Midbrain (tissue), 1 donor: ENCODE measurements at regions not wholly inside any gene's neighbourhood (a gene's known extent, or its start where the extent isn't known, plus 50 kb on each side); places are given as distances from the start of the nearest gene placed in this dataset.
A peak's percentile ranks its signal among the peaks of the same experiment; 100 is the strongest.

Experiments
- DNase-seq: peaks from one replicate; lab custom pipeline; 2025; lab: John Stamatoyannopoulos, UW

DNA sequence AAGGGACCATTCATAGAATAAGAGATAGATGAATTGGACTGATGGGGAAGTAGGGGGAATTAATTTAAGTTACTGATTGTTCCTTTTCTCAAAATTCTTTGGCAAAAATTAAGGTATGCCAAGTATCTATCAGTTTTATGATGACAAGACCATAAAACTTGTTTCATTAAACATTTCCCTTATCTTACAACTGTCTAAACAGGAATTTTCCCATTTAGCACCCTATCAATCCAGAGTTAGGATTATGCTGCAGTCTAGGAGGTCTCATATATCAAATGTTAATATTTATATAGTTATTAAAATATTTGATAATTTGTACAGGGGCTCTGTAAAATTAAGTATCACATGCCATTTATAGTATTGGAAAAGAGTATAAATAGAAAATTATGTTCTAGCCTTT, 51.5 kb upstream of the ARID1B start:
- no peak for DNase-seq

DNA sequence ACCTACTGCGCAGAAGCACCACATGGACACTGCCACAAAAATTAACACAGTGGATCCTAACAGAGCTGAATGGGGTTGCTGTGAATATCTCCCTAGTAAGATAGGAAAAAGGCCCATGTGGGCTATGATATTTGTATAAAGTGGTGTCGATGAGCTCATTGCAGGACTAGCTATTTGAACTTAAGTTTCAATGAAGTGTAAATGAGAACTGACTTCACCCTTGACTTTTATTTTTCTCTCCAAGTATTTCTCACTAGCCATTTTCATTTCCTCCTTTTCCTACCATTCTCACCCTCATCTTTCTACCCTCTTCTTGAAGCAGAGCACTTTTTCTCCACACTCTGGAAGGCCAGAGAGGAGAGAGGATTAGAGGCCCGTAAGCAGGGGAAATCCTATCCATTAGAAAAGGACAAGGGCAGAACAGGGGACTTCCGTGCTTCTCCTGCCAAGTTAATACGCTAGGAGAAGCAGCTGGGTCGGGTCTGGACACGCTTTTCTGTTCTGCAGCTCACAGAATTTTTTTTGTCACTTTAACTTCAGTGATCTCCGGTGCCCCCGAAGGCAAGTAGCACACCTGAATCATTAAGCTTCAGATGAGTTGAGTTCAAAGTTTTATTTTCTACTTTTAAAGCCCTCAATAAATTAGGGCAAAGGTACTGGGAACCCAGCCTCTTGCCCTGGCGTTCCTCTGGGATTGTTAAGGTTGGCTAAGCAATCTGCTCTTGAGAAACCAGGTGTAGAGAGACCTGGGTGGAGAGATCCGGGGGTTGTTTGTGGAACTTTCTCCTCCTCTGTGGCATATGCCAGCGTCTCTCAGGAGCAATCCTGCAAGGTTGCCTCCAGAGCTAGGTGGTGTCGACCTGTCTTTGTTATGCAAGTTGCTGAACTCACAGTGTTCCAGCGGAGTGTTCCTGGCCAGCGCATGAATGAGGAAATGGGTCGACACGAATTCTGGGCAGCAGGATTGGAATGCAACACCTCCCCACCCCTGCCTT, 56.2 kb upstream of the ARID1B start:
- peak; percentile 5 for DNase-seq

DNA sequence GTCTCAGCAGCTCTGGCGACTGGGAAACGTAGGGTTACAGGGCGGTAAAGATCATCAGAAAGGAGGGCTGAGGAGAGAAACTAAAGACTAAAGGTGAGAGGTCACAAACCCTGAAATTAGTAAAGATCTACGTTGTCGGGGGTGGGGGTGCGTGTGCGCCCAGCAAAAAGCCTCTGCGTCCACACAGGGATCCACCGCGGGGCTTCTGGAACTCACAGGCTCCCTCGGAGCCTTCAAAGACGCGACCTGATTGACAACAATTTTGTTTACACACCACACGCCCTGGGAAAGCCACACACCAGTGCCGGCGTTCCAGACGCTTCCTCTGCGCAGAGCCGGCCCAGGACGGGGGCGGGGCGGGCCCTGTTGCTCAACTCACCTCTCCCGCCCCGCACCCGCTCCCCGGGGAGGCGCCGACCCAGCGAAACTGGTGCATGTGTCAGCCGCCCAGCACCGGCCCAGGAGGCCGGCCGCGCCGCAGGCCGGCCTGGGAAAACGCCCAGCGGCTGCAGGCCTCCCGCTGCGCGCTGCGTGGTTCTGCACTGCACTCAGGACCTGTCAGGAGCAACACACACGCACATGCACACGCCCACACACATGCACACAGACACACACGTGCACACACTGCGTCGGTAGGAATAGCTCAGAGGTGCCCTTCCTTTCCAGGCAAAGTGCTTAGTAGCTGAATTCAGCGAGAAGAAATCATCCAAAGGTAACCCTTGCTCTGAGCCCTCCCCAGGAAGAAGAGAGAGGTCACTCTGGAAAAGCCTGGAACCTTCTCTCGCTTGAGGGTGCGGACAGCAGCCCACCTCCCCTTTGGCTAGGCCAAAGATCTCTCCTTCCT, 57.2 kb upstream of the ARID1B start:
- peak; percentile 63 for DNase-seq

DNA sequence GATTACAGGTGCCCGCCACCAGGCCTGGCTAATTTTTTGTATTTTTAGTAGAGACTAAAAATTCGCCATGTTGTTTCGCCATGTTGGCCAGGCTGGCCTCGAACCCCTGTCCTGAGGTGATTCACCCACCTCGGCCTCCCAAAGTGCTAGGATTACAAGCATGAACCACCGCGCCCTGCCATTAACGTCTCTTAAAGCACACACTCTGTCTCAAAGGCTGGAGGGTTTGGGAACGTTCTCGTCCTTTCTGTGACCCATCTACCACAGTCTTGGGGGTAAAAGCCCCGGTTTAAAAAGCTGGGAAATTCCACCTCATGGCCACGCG, 57.8 kb upstream of the ARID1B start:
- DNase-seq: no peak

DNA sequence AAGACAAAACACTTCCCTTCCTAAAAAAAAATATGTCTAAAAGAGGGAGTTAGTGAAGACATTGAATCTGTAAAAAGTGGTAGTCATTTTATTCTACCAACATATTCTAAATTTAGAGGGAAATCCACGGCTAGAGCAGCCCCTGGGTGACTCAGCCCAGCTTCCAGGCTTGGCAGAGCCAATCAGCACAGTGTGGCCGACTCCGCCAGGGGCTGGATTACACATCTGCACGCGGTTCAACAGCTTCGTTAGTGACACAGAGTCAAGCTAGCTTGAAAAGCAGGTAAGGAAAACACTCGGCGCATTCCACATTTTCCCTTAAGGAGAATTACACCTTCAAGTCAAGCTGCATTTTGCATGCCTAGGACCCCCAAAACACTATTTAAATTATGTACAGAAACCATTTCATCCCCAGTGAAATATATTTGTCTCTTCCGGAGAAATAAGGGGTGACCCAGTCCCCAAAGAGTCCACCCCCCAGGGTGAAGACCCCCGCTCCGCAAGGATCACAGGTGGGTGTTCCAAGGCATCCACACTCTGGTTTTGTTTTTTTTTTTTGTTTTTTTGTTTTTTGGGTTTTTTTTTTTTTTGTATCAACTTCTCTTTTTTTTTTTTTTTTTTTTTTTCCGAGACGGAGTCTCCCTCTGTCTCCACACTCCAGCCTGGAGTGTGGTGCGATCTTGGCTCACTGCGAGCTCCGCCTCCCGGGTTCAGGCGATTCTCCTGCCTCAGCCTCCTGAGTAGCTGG, 58.4 kb upstream of the ARID1B start:
- DNase-seq: no peak

DNA sequence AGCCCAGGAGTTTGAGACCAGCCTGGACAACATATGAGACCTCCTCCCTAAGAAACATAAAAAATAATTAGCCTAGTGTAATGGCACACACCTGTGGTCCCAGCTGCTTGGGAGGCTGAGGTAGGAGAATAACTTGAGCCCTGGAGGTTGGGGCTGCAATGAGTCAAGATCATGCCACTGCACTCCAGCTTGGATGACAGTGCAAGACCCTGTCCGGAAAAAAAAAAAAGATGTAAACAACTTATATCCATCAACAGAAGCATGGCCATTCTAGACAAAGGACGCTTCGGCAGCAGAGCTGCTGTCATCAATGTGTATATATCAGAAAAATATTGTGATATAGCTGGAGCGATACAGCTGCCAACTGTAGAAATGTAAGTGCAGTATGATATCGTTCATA, 59.6 kb upstream of the ARID1B start:
- no peak for DNase-seq

DNA sequence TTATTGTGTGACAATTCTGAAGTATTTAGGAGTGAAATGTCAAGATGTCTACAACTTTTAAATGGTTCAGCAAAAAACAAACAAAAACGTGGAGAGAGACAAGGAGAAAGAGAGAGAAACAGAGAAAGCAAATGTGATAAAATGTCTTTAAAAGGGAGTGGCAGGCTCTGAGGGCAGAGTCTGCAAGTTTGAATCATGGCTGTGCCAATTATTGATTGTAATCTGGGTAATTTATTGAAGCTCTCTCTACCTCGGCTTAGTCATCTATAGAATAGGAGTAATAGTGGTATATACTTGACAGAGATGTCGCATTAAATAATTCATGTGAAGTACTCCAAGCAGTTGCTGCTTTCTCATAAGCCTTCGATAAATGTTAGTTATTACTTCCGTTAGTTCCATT, 61.3 kb upstream of the ARID1B start:
- no peak for DNase-seq

DNA sequence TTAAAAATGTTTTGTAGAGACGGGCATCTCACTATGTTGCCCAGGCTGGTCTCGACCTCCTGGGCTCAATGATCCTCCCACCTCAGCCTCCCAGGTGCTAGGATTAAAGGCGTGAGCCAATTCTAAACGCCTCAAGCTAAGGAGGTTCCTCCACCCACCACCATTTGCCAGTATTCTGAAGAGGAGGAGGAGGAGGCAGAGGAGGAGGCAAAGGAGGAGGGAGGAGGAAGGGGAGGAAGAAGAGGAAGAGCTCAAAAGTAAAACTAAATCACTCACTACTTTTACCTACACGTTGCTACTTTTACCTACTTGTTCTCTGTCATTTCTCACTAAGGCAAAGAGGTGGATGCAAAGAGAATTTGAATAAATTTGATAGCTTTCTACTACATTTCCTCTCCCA, 63.6 kb upstream of the ARID1B start:
- DNase-seq: no peak

DNA sequence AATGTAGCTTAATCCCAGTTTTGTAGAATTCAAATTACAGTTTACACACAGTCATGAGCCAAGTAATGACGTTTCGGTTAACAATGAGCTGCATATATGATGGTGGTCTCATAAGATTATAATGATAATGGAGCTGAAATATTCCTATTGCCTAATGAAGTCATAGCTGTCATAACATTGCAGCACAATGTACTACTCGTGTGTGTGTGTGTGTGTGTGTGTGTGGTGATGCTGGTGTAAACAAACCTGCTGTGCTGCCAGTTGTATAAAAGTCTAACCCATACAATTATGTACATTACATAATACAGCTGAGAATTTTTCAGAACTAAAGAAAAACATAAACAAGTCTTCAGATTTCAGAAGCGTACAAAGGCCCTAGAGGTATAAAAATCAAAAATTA, 66.7 kb upstream of the ARID1B start:
- no peak for DNase-seq

DNA sequence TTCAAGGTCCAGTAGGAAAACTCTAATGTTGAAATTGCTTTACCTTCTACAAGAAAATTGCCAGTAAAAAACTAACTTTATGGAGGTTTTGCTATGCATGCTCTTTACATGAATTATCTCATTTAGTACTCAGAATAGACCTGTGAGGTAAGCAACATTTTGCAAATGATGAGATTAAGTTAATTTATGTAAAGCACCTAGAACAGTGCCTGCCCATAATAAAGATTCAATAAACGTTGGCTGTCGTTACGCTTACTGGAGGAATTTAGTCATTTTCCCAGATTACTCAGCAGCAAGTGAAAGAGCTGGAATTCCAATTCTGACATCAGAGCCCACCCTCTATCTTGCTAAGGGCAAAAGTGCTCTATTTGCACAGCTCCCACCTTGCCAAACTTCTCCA, 69.4 kb upstream of the ARID1B start:
- DNase-seq: no peak

DNA sequence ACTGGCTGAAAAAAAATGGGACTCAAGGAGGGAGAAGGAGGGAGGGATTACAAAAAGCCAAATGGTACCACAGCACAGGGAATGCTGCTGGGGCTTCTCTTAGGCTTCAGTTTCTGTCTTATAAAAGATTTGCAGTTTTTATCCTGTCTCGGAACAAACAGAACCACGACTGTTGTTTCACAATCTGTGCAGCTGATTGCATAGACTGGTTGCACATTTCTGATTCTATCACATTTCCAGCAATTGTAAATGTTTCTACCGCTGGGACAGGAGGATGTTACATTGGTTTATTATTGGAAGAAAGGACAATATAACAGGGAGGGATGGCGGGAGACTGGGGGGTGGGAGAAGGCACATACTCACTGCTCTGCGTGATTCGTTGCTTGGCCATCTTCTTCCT, 73.5 kb upstream of the ARID1B start:
- no peak for DNase-seq

DNA sequence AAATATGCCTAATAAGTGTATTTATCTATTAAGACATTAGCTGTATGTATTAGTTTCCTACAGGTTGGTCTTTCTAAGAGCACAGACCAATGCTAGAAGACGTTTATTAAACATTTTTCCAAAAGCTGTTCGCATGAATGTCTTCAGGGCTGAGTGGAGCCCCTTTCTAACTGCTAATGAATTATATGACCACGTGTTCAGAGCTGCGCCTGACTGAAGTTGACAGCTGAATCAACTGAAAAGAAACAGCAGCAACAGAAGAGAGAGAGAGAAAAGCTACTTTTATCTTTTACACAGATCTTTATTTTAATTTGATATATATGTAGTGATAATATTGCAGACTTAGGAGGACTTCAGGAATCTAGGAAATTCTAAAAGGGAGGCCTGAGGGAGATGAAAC, 75.2 kb upstream of the ARID1B start:
- no peak for DNase-seq

DNA sequence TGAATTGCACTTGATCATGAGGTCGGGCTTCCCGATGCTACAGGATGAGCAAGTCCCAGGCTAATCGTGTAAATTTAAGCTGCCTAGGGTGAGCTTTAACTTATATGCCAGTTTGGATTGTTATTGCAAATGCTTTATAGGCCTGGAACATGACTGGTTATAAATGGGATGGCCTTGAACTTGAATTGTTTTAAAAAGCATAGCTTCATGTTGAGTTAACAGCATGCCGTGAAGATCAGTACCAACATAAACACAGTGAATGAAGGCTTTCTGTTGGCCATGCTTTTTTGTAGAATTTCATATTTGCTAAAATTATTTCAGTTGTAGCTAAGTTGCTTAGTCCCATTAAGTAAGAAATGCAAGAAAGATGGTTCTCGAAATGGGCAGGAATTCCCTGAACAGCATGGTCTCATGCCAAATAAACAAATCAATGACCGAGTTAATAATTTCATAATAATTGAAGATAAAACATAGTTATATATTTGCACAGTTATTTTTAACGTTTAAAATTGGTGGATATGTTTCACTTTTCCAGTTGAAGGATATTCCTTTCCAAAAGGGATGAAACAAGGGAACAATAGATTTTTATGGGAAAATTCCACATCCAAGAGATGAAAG, 76.6 kb upstream of the ARID1B start:
- no peak for DNase-seq

DNA sequence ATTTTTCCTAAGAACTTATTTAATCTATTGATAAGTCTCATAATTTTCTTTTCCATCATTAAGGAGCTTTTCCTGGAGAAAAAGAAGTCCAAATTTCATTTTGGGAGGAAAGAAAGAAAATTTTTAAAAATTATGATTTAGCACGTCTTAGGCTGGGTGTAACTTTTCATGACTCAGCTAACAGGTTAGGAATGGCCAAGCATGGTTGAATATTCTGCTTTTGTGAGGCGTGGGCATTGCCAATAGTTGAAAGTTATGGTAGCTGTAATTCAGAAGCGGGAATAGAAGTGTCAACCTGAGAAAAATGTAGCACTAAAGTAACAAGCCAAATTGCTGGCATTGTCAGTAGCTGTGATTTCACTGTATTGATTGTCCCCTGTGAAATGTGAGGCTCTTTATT, 77.2 kb upstream of the ARID1B start:
- DNase-seq: no peak

DNA sequence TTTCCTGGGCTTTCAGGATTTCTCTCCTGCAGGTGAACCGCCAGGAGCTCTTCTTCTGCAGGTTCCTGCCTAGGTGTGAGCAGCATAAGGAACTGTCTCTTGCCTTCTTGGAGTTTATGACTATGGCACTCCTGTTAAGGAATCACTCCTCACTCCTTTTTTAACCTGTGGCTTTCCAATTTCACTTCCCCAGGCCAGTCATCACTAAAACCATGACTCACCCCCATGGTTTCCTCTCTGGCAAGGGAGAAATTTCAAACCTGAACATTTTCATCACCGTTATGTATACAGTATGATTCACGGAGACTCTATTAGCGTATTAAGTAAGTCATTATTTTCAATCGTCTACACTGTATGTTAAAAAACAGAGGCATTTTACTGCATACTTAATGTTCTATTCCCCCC, 78.2 kb upstream of the ARID1B start:
- no peak for DNase-seq

DNA sequence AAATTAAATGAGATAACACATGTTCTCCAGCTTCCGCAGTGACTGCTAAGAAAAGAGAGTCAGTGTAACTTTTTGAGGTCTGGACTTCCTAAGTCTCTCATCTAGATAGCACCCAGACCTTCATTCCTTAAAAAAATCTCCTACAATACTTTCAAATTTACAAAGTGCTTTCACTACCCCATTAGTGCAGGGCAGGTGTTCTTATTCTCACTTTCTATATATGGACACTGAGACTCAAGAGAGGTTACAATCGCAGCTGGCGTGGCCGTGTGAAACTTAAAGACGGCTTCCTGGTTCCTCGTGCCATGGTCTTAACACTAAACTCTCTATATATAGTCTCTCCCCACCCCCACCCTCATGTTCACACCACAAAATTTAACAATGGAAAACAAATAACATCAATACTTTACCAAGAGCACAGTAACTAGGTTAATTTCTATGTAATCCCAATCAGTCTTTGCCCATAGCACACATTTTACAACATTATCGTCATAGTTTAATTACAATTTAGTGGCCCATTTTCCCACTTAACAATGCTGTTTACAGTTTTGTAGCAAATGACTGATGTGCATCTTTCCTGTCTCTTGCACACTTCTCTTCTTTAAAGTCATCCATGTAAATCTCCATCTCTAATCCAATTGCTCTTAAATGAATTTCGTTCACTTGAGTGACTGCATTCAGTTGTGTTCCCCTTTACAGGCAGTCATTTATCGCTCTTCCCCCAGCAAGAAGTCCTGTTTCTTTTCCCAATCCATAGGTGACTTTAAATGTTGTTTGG, 78.8 kb upstream of the ARID1B start:
- DNase-seq: no peak

DNA sequence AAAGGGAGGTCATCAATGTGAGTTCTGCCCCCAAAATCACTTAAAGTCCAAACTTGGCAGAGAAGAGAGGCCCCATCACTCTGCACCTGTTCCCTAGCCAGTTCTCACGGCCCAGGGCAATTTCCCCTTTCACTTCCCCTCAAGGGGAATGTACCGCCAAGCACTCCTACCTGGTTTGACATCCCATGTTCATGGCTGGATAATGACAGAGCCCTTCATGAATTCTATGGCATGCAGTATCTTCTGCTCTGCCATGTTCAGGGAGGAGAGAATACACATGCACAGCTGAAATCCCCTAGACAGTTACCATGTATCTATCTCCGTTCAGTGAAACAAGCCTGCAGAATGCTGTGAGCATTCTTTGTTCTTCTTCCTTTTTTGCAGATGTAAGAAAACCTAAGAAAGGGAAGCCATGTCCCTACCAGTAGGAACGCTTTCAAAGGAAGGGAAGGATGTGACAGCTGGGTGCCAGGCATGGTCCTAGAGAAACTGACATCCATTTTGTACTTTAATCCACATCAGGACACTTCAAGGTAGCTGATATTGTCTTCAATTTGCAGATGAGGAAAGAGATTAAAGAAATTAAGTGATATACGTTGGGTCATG, 79.8 kb upstream of the ARID1B start:
- DNase-seq: no peak

DNA sequence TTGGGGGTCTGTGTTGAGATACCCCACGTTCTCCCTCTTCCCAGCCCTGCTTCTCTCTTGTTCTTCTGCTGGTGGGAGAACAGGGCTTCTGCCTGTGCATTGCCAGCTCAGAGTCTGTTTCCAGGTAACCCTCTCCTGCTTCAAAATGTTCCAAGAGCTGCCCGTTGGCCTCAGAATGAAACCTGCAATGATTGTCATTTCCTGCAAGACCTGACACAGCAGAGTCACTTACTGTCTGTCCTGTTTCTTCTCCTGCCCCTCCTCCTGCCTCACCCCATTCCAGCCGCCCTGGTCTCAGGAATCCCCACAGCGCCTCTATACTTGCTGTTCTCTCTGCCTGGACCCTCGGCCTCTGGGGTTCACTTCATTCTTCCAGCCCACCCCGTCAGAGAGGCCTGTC, 81.4 kb upstream of the ARID1B start:
- DNase-seq: no peak

DNA sequence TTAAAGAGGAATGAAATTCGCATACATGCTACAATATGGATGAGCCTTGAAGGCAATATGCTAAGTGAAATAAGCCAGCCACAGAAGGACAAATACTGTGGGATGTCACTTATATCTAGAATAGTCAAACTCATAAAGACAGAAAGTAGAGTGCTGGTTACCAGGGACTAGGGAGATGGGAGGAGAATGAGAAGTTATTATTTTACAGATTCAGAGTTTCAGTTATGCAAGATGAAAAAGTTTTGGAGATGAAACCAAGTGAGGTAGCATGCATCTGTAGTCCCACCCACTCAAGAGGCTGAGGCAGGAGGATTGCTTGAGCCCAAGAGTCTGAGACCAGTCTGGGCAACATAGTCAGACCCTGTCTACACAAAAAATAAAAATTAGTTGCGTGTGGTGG, 82.5 kb upstream of the ARID1B start:
- no peak for DNase-seq

DNA sequence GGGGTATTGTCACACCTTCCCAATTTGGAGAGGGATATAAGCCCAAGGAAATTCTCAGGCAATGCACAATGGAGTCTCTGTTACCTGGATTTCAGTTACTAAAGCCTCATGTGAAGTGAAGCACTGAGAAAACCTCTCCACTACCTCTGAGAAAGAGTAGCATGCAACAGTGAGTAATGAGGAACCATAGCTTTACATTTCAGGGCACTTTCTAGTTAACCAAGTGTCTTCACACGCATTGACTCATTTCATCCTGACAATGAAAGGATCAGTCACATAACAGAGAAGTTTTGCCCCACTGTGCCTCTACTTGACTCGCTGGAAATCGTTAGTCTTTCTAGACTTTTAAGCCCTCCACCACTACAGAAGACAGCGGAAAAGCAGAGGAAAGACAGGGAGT, 86.2 kb upstream of the ARID1B start:
- DNase-seq: no peak

DNA sequence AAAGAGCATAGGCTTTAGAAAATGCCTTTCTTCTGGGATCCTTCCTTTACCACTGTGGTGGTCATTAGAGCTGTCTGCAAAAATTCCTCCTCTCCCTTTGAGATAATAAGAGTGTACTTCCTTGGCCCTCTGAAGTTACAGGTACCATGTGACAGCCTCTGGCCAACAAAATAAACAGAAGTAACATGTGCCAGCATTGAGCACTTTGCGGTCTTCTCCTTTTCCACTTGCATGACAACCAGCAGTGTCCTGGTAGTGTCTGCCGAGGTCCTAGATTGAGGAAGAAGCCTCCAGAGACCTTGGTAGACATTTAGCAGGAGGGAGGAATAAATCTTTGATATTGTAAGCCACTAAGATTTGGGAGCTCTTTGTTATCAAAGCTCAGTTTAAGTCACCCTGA, 87.5 kb upstream of the ARID1B start:
- DNase-seq: peak; percentile 20
